PC-3 (cell line): ENCODE measurements at regions not wholly inside any gene's neighbourhood (a gene's known extent, or its start where the extent isn't known, plus 50 kb on each side); places are given as distances from the start of the nearest gene placed in this dataset.
"Not testable (repeated sequence)": the region's sequence is repeated elsewhere in the genome, so short reads cannot be mapped to it uniquely, and the experiment has no call there.

Source experiments
- ATAC-seq: fragments of 200-7000 bp; cut with Tn5 transposase; 2 replicates; pipeline ENCODE4 v1.9.1; 2020; ENCODE audit warnings: mild to moderate bottlenecking, moderate library complexity
- BruUV-seq: library from RNA; stranded (reverse); fragments of 400-500 nt; replicated peaks from 2 replicates; lab custom pipeline; 2021; lab: Mats Ljungman, UMichigan
- CTCF ChIA-PET: fragments of 300-600 bp; sonication (Branson Sonifier 250); formaldehyde crosslinking; loops from one replicate; lab custom pipeline; 2022; ENCODE audit warnings: antibody characterized with exemption; lab: Charles Lee
- POLR2A ChIA-PET: fragments of 300-600 bp; sonication (Branson Sonifier 250); formaldehyde crosslinking; loops from one replicate; lab custom pipeline; 2022; ENCODE audit warnings: antibody characterized with exemption; ENCODE audit not compliant: unreplicated experiment; lab: Charles Lee
- DNase-seq: peaks from one replicate; pipeline ENCODE4 v3.0.0-alpha.2; 2015
- H2AFZ ChIP-seq: fragments of 300-600 bp; sonication (generic); 2 replicates; pipeline ENCODE4 v1.6.0; 2016; ENCODE audit warnings: antibody characterized with exemption, low read length
- H3F3A ChIP-seq: fragments of 300-600 bp; sonication (generic); one replicate; pipeline ENCODE4 v1.6.0; 2017; ENCODE audit warnings: antibody characterized with exemption, low read length, control low read depth, mild to moderate bottlenecking; ENCODE audit not compliant: unreplicated experiment
- H3K27ac ChIP-seq: fragments of 300-600 bp; sonication (generic); 2 replicates; pipeline ENCODE4 v1.5.1; 2016; ENCODE audit warnings: mild to moderate bottlenecking, low read length
- H3K27me3 ChIP-seq: fragments of 300-600 bp; sonication (generic); 2 replicates; pipeline ENCODE4 v1.6.1; 2016; ENCODE audit warnings: low read length, mixed read lengths
- H3K36me3 ChIP-seq: fragments of 300-600 bp; sonication (generic); 2 replicates; pipeline ENCODE4 v1.6.1; 2016; ENCODE audit warnings: low read depth, mixed run types, low read length, mixed read lengths
- H3K4me1 ChIP-seq: fragments of 300-600 bp; sonication (generic); 2 replicates; pipeline ENCODE4 v1.5.1; 2016; ENCODE audit warnings: low read length; ENCODE audit not compliant: insufficient read depth
- H3K4me2 ChIP-seq: fragments of 300-600 bp; sonication (generic); 2 replicates; pipeline ENCODE4 v1.6.0; 2016; ENCODE audit warnings: low read length
- H3K4me3 ChIP-seq: fragments of 300-600 bp; sonication (generic); 2 replicates; pipeline ENCODE4 v1.5.1; 2016; ENCODE audit warnings: mild to moderate bottlenecking, low read length, mixed read lengths
- H3K79me2 ChIP-seq: fragments of 300-600 bp; sonication (generic); 2 replicates; pipeline ENCODE4 v1.6.1; 2017; ENCODE audit warnings: low read length, mixed read lengths
- H3K9ac ChIP-seq: fragments of 300-600 bp; sonication (generic); 2 replicates; pipeline ENCODE4 v1.6.0; 2016; ENCODE audit warnings: mild to moderate bottlenecking, low read length
- H3K9me2 ChIP-seq: fragments of 300-600 bp; sonication (generic); replicated peaks from 2 replicates; pipeline ENCODE4 v1.6.1; 2016; ENCODE audit warnings: mixed run types, low read length, mixed read lengths
- H3K9me3 ChIP-seq: fragments of 300-600 bp; sonication (generic); 2 replicates; pipeline ENCODE4 v1.6.1; 2016; ENCODE audit warnings: low read length, mixed read lengths
- H4K20me1 ChIP-seq: fragments of 300-600 bp; sonication (generic); 2 replicates; pipeline ENCODE4 v1.6.1; 2016; ENCODE audit warnings: low read length, mixed read lengths
- EZH2 ChIP-seq: fragments of 300-600 bp; sonication (generic); IDR thresholded peaks from one replicate; pipeline ENCODE4 v1.6.1; 2017; ENCODE audit warnings: antibody characterized with exemption, mild to moderate bottlenecking, low read length; ENCODE audit not compliant: unreplicated experiment
- EZH2phosphoT487 ChIP-seq: fragments of 300-600 bp; sonication (generic); IDR thresholded peaks from 2 replicates; pipeline ENCODE4 v1.6.1; 2018; ENCODE audit warnings: mild to moderate bottlenecking, antibody characterized with exemption, low read length, borderline replicate concordance
- intact Hi-C: fragments of 100-400 bp; cut with micrococcal nuclease; formaldehyde crosslinking; loops from 2 replicates; pipeline ENCODE4 v1.9.0; 2023
- TF ChIP-seq, protein P1 (sequence below): fragments of 300-600 bp; sonication (generic); conservative IDR thresholded peaks from 2 replicates; pipeline ENCODE4 v1.5.1; 2017; ENCODE audit warnings: antibody characterized with exemption, low read depth, mild to moderate bottlenecking, low read length

DNA sequence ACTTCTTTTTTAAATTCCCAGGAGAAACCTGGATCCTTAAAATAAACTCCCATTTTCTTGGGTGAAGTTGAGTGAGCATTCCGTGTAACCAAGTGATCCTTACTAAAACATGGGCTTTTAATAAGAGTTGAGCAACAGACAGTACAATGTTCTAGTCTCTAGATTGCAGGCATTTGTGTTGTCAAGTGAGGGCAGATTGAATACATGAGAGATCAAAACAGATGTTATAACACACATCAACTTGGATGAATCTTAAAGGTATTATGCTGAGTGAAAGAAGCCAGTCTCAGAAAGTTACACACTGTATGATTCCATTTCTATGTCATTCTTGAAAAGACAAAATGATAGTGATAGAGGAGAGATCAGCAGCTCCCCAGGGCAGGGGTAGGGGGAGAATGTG lies 213.9 kb upstream of the CCDC196 start:
- POLR2A ChIA-PET = no interaction called here
- no TSS peak for BruUV-seq
- Histone ChIP-seq H3K4me3 (no peak overlapping the region), H3K9ac (no peak overlapping the region), H3K9me2 (no peaks in the 10 kb centered on the region; the same call in 1 of the 2 replicates), H3K9me3 (no peaks in the 10 kb centered on the region), H3K4me2 (no peak overlapping the region), H3K27me3 (peaks cover 22% of the 10 kb centered on the region; the same call in 1 of the 2 replicates), H3F3A (no peaks in the 10 kb centered on the region), H3K4me1 (no peaks in the 10 kb centered on the region), H2AFZ (no peak overlapping the region), H4K20me1 (no peaks in the 10 kb centered on the region), H3K36me3 (no peaks in the 10 kb centered on the region), H3K79me2 (no peaks in the 10 kb centered on the region), H3K27ac (no peak overlapping the region)
- CTCF ChIA-PET = no interaction called here
- ATAC-seq (no peak), DNase-seq (no peak)
- TF ChIP-seq EZH2phosphoT487 (no peak), EZH2 (no peak)
- TF ChIP-seq, protein P1, sequence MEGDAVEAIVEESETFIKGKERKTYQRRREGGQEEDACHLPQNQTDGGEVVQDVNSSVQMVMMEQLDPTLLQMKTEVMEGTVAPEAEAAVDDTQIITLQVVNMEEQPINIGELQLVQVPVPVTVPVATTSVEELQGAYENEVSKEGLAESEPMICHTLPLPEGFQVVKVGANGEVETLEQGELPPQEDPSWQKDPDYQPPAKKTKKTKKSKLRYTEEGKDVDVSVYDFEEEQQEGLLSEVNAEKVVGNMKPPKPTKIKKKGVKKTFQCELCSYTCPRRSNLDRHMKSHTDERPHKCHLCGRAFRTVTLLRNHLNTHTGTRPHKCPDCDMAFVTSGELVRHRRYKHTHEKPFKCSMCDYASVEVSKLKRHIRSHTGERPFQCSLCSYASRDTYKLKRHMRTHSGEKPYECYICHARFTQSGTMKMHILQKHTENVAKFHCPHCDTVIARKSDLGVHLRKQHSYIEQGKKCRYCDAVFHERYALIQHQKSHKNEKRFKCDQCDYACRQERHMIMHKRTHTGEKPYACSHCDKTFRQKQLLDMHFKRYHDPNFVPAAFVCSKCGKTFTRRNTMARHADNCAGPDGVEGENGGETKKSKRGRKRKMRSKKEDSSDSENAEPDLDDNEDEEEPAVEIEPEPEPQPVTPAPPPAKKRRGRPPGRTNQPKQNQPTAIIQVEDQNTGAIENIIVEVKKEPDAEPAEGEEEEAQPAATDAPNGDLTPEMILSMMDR = no peak
- intact Hi-C loops = no loop called here

DNA sequence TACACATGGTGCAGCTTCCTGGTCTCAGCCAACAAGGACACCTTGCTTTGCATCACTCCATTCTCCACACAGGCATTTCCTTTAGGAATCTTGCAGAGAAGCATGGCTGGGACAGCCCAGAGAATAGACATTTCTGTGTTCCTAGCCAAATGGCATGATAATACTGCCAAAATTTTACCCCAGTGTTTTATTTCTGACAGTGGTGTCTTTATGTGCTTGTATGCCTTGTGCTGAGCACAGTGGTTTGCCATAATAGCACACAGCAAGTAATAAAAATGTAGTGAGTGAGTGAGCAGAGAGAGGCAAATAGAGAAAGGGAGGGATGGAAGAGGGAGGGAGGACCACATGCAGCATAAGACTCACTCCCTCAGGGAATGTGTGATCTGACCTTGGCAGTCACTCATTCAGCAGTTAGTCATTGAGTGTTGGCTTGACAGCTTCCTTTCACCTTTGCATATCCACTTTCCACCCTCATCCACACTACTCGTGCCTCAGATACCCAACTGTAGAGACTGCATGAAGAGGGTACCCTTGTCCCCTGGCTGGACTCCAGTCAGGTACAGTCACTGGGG lies 212.8 kb upstream of the CCDC196 start:
- POLR2A ChIA-PET = no interaction called here
- H3K9me2 ChIP-seq = no peaks in the 10 kb centered on the region

DNA sequence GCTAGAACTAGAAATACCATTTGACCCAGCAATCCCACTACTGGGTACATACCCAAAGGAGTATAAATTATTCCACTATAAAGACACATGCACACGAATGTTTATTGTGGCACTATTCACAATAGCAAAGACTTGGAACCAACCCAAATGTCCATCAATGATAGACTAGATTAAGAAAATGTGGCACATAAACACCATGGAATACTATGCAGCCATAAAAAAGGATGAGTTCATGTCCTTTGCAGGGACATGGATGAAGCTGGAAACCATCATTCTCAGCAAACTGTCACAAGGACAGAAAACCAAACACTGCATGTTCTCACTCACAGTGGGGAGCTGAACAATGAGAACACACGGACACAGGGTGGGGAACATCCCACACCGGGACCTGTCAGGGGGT lies 207.8 kb upstream of the CCDC196 start:
- H3K9me3 ChIP-seq, BruUV-seq, H3K4me3 ChIP-seq, H3K4me1 ChIP-seq, H3K27ac ChIP-seq, H3K4me2 ChIP-seq, intact Hi-C loops, H3K36me3 ChIP-seq, CTCF ChIA-PET, H3K9me2 ChIP-seq, H2AFZ ChIP-seq, H4K20me1 ChIP-seq, ATAC-seq, POLR2A ChIA-PET, H3K9ac ChIP-seq, H3F3A ChIP-seq, H3K79me2 ChIP-seq, DNase-seq: not testable (repeated sequence)
- peaks cover 26% of the 10 kb centered on the region; the same call in 1 of the 2 replicates for H3K27me3 ChIP-seq

More for the DNA sequence above, 212.8 kb upstream of the CCDC196 start:
- Histone ChIP-seq H3F3A (no peaks in the 10 kb centered on the region), H3K27ac (no peak overlapping the region), H3K27me3 (peaks cover 17% of the 10 kb centered on the region; the same call in 1 of the 2 replicates), H3K36me3 (no peaks in the 10 kb centered on the region), H3K9ac (no peak overlapping the region), H2AFZ (no peak overlapping the region), H4K20me1 (no peaks in the 10 kb centered on the region), H3K4me2 (no peak overlapping the region), H3K9me3 (no peaks in the 10 kb centered on the region), H3K79me2 (no peaks in the 10 kb centered on the region), H3K4me1 (no peaks in the 10 kb centered on the region), H3K4me3 (no peak overlapping the region)
- intact Hi-C loops = no loop called here
- DNase-seq (no peak), ATAC-seq (peak; percentile 29; the same call in 1 of the 2 replicates)
- no TSS peak for BruUV-seq
- TF ChIP-seq, protein P1 = no peak
- TF ChIP-seq EZH2phosphoT487 (no peak), EZH2 (no peak)
- CTCF ChIA-PET = no interaction called here
